DND-41 (cell line): ENCODE measurements at regions not wholly inside any gene's neighbourhood (a gene's known extent, or its start where the extent isn't known, plus 50 kb on each side); places are given as distances from the start of the nearest gene placed in this dataset.

Experiments
- CTCF ChIP-seq: IDR thresholded peaks from 2 replicates; pipeline ENCODE4 v1.5.1; 2012; ENCODE audit warnings: borderline replicate concordance, low read length, moderate library complexity, mild to moderate bottlenecking; ENCODE audit not compliant: poor library complexity, severe bottlenecking; ENCODE audit errors: extremely low read depth
- EZH2 ChIP-seq: IDR thresholded peaks from 3 replicates; pipeline ENCODE4 v1.6.1; 2012; ENCODE audit warnings: borderline replicate concordance, low read depth, mild to moderate bottlenecking, moderate library complexity, low read length, inconsistent platforms; ENCODE audit not compliant: severe bottlenecking

- no peak for TF ChIP-seq CTCF
- no peak for TF ChIP-seq EZH2
Measured at GRCh38 chr20:60789399-60789798, 462.7 kb upstream of the CDH4 start.
